NCI-H1105 treated with DMSO at 0.1 percent for 48 hours (cell line): ENCODE measurements at regions not wholly inside any gene's neighbourhood (a gene's known extent, or its start where the extent isn't known, plus 50 kb on each side); places are given as distances from the start of the nearest gene placed in this dataset.
A peak's percentile ranks its signal among the peaks of the same experiment; 100 is the strongest.

Experiments
- DNase-seq: peaks from one replicate; lab custom pipeline; 2025; lab: John Stamatoyannopoulos, UW

DNA sequence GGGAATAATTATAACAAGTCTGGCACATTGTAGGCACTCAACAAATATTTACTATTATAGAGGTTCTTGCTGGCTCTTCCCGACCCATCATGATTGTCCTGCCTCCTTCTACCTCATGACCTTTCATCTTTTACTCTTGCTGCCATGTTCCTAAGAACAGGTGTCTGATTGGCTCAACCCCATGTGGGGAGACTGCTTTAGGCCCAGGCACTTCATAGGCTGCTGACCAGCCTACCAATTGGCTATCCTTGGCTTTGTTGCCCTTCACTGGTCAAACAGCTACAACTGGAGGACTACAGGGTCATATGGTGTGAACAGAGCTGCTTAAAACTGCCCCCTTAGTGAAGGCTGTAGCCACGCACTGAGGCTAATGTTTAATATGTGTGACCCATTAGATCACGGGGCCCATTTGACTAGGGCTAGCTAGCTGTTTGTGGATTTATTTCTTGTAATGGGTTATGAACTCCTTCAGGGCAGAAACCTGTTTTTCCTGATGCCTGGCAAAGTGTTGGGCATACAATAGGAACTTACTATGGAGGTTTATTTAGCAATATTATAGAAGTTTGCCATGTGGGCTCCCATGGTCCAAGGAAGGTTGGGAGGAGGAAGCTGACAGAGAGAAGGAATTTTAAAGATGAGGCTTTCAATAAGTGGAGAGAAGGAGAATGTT lies 239.9 kb upstream of the TBC1D5 start:
- no peak for DNase-seq

DNA sequence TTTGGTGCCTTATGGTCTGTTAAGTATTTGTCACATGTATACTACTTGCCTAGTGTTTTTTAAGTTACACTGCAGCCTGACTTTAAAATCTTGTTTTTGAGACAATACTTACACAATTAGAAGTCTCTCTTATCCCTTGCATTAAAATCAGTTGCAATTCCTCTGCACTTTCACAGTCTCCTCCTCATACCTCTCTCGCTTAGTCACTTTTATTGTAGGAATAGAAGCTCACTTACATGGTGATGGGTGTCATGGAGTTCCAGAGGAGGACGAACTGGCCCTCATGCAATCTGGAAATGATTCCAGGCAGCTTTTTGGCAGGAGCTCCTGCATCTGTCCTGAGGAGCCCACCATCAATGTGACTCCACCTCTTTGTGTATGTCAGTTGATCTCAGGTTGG lies 238.4 kb upstream of the TBC1D5 start:
- no peak for DNase-seq

DNA sequence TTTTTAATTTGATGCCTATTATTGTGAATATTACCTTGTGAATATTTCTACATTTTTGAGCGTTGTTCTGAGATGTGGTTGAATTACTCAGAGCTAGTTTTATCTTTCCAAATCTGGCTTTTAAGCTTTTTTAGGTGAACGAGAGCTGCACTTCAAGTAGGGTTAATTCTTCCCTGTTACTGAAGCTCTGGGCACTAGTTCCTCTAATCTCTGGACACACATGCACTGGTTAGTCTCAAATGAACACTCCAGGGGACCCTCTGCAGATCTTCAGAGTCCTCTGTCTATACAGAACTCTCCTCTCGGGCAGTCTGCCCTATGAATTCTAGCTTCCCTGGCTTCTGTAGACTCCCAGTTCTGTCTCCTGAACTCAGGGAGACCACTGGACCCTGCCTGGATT lies 237.5 kb upstream of the TBC1D5 start:
- DNase-seq: no peak

DNA sequence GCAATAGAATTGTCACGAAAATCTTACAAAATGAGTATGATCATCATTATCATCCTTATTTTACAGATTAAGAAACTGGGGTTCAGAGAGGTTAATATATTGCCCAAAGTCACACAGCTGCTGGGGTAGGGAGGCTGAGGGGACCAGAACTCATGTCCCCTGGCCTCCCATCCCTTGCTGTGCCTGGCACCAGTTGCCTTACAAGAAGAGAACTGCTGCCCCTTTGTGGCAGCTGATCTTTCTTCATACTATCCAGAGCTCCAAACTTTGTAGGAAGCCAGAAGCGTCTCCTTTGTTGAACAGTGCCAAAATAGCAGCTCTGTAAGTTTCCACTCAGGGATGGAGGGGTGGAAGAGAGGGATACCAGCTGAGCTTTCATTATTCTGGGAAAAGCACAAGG lies 236.8 kb upstream of the TBC1D5 start:
- no peak for DNase-seq

DNA sequence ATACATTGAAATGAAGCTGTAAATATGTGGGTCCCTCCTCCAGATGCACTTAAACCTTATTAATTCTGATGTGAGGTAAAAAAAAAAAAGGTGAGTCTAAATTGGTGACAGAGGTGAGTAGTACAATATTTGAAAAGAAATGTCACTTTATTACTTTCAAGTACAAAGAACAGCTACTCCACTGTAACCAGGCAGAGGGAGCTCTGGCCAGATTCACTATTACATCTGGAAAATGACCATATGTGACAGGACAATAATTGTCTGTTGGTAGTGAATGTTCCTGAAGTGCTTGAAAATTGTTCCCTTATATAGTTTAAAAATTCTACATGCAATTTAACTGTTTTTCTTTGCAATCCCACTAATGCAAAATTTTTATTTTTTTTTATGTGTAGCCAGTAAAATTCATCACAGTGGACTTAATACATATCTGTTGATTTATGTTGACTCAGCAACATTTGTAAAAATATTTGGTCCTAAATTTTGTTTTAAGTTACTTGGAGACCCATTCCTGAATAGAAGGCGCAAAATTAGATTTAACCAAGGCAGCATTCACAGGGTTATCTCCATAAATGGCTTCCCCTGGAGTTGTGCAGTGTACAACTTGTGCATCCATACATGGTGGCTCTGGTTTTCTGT lies 231.9 kb upstream of the TBC1D5 start:
- DNase-seq: no peak

DNA sequence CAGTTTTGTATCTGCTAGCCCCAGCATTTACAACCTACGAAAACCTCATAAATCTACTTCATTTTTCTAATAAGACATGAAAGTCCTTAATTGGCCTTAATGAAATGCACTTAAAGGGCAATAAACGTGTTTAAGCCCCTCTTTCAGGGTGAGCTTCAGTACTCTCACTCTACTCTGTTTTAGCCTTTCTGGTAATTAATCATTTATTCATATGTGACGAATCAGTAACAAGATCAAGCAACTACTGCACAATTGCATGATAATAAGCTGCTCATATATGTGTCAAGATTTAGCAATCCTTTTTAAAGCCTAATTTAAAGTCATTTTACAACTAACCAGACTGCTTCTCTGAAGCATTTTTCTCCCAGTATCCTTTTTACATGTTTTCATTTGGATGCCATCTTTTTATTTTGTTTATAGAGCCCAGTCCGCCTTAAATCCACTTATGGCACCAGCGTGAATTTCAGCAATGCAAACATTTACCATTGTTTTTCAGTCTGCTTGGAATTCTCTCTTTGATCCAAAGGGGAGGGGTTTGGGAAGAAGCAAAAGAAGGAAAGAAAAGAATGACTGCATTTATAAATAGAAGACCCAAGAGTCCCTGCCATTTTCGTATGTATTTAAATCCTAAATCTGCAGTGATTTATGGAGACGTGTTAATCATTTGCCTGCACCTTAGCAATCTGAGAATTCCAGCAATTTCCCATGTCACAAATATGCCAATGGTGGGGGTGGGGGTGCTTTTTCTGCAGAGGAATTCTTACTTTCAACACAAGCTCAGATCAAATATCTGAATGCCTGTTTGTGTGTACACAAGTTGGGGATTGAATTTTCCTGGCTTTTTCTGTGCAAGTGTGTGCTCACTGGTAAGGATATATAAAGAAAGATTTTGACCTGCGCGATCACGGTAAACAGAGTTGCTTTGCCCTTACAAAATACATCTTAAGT lies 230.8 kb upstream of the TBC1D5 start:
- peak; percentile 63 for DNase-seq

DNA sequence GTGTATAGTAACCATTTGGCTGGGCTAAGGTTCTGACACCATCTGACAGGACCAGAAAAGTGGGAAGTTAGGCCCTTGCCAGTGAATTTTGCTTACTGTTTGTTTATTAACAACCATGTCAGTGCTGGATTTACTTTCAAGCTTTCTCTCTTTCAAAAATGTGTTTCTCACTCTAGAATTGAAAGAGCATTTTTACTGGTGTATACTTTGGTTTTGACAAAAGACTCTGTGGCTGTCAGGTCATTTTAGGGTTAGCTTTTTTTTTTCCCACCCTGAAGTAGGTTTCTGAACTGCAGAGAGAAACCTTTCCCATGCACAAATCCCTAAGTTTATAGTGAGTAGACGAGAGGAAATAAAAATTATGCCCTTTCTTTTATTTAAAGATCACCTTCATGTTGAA lies 230.0 kb upstream of the TBC1D5 start:
- DNase-seq: no peak

DNA sequence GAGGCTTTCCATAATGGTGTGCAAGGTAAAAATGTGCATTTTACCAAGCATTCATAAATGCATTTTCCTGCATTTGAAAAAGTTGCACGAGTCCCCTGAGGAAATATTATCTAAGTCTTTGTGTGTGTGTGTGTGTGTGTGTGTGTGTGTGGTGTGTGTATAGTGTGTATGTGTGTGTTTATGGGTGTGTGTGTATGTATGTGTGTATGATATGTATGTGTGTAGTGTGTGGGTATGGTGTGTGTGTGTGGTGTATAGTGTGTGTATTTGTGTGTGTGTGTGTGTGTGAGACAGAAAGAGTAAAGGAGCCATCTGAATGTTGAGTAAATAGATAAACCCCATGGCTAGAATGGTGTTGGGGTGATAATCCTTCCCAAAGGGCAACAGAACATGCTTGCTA lies 229.6 kb upstream of the TBC1D5 start:
- no peak for DNase-seq

DNA sequence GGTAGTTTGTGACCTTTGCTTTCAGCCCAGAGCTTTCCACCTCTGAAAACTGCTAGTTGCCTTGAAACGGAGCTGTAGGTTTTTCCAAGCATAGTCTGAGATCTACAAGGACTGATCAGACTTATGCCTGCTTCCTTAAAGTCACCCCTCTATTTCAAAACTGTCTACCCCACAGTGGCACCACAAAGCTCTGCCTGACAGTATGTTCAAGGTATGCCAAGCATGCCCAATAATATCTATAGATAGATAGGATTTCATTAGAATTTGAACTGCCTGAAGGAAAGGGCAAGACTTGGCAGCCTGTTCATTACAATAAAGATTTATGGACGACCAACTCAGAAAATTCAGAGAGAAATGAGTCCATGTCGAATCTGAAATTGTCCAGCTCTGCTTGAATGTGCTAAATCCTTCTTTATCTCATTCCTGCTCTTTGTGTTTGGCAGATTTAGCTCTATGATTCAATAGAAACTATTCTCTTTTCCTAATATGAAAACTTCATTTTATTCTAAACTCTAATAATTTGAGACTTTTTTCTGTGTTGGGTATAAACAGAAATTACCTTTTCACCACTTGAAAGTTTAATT lies 227.6 kb upstream of the TBC1D5 start:
- DNase-seq: no peak

DNA sequence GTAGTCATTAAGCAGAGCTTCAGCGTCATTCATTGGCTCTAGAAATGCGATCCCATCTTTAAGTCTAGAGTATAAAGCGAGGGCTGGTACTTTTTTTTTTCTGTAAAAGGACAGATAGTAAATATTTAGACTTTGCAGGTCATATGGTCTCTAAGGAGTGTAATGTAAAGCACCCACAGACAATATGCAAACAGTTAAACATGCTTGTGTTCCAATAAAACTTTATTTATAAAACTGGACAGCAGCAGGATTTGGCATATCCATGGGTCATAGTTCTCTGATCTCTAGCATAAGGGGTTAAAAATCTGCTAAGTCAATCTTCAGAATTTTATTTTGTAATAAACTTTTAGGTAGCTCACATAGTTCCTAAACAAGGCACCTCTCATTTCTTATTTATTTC lies 226.8 kb upstream of the TBC1D5 start:
- no peak for DNase-seq

DNA sequence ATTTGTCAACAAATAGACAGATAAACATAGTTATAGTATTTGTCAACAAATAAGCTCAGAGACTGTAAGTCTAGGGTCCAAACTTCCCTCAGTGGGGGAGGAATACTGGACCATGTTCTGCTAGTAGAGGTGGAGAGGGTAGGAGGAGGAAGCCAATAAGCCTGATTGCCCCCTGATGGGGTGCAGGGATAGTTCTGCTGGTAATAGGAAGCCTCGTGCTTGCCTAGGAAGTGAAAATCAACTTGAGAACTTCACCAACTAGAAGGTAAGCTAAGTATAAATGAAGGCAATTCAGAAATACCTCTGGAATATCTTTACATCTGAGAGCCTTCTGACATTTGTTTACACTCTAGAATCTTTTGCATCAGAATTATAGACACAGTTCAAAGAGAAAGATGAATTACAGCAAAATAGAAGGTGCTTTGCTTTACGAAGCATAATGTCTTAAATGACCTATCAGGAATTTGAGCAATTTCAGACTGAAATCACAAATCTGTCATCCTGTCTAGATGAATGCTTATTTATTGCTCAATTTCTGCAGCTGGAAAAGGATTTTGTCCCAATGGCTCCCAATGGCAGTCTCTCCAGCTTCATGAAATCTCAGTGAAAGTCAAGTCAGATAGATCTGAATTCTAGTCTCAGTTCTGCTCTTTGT lies 225.6 kb upstream of the TBC1D5 start:
- no peak for DNase-seq

DNA sequence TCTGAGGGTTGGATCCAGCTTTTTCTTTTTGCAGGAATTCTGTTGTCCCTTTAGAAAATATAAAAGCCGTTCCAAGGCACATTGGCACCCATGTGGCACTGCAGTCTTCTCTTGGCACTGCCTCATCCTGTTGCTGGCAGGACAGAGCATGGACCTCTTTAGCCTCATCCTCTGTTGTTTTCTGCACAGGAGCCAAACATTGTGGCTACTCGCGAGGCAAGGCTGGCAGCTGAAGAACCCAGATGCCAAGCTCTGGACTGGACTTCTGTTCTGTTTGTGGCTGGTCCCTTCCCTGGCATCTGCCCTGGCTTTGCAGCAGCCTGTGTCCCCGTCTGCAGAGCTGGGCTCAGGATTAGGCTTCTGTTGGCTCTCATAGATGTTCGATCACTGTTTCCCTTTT lies 224.7 kb upstream of the TBC1D5 start:
- DNase-seq: no peak

DNA sequence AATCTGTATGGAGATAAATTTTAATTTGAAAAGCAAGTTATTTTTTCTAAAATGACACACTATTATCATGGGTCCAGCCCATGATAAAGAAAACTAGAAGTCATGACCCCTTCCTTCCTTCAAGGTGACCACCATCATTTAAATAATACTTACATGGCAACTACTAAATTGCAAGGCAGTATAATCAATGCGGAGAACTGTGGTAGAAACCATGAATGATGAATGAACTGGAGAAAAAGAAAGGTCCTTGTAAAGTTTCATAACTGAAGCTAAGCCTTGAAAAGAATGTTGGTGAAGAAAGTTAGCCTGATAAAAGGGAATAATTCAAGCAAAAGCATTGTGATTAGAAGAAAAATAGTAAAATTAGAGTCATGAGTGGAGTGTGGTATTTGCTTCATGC lies 222.9 kb upstream of the TBC1D5 start:
- no peak for DNase-seq

DNA sequence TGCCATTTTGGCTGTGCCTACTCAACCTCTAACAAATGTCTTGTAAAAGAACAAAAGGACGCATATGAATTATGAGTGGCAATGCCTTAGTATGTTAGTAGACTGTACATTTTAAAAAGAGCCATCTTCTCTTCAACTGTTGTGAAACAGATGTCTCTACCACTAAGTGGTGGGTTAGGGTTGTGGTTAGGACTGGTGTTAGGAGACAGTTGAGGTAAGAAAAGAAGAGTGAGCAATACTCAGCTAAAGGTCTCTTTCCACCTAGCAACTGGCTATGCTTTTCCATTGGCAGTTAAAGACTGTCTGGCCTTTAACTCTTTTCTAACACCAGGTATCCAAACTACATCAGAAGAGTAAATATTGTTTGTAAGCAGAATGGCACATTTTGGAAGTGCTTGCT lies 221.7 kb upstream of the TBC1D5 start:
- no peak for DNase-seq

DNA sequence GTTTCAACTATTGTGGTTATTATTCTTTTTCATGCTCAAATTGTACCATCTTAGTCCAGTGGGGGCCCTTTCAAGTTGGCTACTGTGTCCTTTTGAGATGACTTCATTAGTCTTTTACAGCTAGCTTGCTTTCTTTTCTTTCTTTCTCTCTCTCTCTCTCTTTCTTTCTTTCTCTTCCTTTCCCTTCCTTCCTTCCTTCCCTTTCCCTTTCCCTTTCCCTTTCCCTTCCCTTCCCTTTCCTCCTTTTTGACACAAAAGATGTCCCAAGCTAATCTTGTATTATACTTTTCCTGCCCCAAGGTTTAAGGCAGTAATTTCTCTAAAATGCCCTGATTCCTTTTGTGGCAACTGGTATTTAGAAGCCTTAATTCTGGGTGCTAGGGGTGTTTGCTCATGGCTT lies 213.0 kb upstream of the TBC1D5 start:
- no peak for DNase-seq

DNA sequence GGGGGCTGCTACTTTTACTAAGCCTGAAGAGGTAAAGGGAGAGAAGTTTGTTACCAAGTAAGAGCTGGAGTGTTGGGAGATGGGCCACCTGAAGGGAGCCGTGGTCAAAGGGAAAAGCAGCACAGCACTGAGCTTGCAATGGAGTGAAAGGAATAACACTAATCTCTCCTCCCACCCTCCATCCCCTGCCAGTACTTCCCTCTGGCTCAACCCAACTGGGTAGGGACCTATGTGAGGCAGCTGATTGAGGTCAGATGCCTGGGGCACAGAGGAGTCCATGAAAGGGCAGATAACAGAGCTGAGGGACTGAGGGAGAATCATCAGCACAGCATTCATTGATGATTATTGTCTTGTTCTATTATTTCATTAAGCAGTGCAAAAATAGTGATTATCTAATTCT lies 212.4 kb upstream of the TBC1D5 start:
- no peak for DNase-seq

DNA sequence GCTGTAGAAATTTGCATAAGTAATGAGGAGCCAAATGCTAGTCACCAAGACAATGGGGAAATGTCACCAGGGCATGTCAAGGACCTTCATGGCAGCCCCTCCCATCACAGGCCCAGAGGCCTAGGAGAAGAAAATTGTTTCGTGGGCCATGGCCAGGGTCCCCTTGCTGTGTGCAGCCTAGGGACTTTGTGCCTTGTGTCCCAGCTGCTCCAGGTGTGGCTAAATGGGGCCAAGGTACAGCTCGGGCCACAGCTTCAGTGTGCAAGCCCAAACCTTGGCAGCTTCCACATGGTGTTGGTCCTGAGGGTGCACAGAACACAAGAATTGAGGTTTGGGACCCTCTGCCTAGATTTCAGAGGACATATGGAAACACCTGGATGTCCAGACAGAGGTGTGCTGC lies 208.8 kb upstream of the TBC1D5 start:
- DNase-seq: no peak

DNA sequence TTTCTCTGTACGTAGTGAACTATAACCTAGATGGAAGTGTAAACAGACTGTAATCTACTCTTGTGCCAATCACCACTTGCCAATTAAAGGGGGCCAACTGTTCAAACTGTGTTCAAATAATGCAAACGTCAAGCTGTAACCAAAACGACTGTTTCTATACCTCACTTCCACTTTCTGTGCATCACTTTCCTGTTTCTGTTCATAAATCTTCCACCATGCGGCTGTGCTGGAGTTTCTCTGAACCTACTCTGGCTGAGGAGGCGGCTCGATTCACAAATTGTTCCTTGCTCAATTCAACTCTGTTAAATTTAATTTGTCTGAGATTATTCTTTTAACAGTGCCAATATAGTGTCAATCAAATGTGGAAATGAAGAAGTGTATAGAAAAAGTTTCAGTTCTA lies 206.7 kb upstream of the TBC1D5 start:
- DNase-seq: no peak

DNA sequence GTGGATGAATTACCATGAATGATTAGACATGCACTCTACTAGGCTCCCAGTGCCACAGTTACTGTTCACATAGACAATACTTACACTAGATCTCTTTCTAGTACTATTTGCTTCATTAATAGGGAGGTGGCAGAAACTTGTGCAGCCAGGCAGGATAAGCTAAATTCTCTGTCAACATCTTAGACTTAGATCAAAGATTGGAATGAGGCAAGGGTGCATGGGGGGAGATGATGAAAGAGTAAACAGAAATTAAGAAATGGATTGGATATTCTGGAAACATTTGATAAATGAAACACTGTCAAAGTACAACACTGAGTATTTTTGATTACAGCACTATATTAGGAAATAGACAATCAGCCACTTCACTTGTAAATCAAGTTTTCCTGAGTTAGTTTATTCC lies 205.4 kb upstream of the TBC1D5 start:
- DNase-seq: no peak

DNA sequence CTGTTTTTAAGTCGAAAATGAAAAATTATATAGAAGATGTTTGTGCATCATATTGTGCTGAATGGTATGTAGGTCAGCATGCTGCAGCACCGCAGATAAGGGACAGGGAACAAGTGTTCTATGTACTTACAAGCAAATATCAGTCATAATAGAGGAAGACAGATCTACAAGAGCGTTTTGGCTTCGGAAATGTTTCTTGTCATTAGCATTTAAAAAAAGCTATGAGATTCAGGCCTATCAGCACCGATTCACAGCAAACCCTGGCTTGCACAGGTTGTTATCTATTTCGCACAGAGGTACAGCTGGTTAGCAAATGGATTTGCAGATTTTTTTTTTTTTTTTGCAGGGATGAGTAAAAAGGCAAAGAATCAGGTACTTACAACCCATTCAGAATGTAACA lies 204.2 kb upstream of the TBC1D5 start:
- DNase-seq: no peak

DNA sequence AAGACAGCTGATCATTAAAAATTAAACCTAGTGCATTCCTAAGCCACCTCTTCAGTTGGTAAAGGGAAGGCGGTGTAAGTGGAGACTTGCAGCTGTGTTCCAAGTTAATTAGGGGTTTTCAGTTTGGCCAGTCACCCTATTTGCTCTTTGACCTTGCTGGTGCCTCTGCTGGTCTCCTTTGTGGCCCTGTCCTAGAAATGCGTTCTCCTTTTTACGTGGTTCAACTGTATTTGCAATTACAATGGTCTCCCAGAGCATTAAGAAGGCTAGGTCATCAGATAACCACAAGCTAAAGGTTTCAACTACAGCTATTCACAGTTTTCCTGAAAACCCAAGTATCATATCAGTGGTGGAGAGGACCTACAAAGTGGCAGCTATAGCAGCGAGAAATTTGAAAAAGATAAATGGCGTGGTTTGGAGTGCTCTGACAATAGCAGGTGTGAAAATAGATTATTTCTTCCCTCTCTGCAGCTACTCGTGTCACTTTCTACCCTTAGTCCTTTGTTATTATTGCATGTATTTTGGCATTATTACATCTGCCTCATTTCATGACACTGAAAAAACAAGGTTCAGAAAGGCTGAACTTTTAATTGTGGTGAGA lies 203.5 kb upstream of the TBC1D5 start:
- DNase-seq: no peak
